Stimulated activated CD4-positive, alpha-beta T cell treated with anti-CD3 and anti-CD28 coated beads, TNF-alpha, amount 100 ng/mL, for 1 hour (primary cell): ENCODE measurements at regions not wholly inside any gene's neighbourhood (a gene's known extent, or its start where the extent isn't known, plus 50 kb on each side); places are given as distances from the start of the nearest gene placed in this dataset.

ENCODE experiments used
- DNase-seq, 3 donors: peaks; one replicate each; pipeline ENCODE4 v3.0.0-alpha.2; 2020; ENCODE audit warnings: low read depth in 3 of 3, low spot score in 1 of 3

DNA sequence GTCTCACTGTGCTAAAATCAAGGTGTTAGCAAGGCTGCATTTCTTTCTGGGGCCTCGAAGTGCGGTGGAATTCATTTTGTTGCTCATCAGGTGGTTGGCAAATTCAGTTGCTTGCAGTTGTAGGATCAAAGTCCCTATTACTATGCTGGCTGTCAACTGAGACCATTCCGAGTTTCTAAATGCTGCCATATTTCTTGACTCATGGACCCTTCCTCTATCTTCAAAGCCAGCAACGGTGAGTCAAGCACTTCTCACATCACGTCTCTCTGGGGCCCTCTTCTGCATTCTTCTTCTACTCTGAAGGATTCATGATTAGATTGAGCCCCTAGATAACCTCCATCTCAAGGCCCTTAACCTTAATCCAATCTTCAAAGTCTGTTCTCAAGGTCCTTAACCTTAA is 619.7 kb downstream of the HACE1 start:
- DNase-seq: no peak

DNA sequence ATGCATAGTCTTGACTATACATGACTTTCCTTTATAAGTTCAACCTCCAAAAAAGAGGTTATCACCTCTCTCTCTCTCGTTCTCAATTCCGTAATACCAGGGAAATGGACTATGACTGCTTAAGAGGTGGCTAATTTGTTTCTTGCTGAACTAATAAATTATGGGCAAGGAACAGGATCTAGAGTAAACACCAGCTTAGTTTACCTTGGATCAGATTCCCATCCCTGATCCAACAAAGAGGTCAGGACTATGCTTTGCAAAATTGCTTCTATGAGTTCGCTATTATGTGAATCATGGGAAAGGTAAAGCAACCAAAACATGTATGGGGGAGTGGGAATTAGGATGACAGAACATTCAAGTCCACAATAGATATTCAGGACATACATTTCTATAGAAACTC is 630.7 kb downstream of the HACE1 start:
- DNase-seq: no peak

DNA sequence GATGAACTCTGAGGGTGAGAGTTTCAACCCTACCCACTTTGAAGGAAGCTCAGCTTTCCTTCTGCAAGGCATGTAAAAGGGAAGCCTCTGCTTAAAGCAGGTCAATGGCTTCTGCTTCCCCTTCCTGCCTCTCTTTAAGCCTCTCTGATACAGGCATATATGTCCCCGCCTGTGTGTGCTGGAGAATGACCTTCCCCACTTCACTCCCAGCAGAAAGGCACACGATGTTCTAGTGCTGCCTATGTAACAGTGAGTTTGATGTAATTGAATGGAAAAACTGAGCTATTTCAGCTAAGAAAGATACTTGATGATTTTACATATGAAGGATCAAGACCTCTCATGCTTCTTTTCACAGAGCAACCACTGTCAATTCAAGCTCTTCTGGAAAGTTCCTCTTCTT is 632.2 kb downstream of the HACE1 start:
- DNase-seq: no peak

DNA sequence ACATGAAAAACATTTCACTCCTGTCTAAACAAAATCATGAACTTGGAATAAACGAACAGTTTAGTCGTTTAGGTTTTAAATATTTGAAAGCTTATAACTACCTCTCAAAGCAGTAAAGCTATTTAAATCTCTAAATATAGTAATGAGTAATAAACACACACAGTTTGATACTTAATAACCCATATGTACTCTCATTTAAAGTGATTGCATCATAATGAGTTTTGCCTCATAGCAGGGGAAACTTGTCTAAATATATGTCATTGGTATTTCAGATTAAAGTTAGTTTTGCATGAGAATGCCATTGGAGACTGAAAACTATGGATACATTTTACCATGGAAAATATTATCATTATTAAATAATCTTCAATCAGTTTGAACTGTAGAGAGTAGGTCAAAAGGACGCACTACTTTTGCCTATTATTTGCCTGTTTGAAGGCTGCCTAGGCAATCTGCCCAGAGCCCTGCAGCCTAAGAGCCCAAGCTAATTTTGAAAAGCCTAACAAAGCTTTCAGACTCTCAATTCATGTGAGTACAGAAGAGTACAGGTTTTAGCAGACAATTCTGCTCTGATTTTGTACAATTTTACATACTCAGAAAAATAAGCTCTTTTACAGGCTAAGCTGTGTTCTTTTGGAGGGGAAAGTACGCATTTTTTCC is 632.8 kb downstream of the HACE1 start:
- no peak for DNase-seq

DNA sequence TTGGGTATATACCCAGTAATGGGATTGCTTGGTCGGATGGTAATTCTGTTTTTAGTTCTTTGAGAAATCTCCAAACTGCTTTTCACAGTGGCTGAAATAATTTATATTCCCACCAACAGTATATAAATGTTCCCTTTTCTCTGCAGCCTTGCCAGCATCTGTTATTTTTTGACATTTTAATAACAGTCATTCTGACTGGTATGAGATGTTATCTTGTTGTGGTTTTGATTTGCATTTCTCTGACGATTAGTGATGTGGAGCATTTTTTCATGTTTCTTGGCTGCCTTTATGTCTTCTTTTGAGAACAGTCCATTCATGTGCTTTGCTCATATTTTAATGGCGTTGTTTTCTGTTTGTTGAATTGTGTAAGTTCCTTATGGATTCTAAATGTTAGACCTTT is 641.6 kb downstream of the HACE1 start:
- DNase-seq: no peak

DNA sequence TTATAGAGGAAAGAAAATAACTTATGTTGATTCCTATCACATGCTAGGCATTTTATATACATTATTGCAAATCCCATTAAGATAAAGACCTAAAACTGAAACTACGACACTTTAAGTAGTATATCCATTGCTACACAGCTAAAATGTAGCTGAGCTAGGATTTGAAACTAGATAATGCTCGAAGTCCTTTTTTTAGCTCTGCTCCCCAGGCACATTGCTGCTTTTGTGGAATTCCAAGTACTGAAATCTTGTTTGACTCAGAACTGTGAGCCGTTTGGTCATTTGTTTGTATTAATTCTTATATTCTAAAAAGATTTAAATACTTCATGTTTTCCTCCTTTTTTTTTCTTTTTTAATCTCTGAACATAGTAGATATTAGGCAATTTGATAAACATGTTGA is 644.8 kb downstream of the HACE1 start:
- no peak for DNase-seq

DNA sequence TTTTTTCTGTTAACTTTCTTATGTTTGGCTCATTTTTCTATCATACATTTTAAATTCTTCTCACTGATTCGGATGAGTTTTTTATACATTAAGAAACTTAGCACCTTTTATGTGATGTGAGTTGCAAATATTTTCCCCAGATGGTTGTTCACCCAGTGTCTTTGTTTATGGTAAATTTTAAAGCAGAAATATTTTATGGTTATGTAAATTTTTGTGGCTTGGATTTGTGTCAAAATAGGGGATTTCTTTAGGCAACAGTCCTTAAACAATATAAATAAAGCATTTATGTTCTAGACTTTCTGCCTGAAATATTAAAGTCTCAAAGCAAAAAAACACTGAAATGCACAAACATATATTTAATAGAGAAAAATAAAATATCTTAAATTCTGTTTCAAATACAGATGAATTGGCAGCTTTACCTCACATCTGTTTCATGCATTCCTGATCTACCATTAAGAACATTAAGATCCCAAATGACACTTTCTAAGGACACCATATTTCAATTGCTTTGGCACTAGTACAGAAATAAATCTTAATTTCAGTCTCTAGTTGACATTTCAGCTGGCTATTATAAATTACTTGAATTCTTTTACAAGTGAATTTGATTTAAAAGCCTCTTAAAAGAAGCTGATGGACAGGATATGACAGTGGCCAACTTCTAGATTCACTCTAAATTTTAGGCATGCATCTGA is 646.6 kb downstream of the HACE1 start:
- no peak for DNase-seq

DNA sequence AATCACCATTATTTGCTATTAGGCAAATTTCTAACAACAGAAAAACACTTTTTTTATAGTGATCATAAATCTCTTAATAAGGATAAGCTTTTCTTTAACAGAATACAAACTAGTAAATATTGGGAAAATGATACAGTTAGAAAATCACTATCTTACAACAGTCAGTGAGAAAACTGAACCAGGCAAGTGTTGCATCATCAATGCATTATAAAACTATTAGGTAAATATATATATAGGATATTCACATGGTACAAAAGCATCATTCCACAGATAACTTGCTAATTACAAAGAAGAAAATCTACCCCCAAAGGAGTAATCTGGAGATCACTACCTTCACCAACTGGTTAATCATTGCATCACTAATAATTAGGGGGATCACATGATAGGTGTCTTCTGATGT is 652.1 kb downstream of the HACE1 start:
- no peak for DNase-seq

DNA sequence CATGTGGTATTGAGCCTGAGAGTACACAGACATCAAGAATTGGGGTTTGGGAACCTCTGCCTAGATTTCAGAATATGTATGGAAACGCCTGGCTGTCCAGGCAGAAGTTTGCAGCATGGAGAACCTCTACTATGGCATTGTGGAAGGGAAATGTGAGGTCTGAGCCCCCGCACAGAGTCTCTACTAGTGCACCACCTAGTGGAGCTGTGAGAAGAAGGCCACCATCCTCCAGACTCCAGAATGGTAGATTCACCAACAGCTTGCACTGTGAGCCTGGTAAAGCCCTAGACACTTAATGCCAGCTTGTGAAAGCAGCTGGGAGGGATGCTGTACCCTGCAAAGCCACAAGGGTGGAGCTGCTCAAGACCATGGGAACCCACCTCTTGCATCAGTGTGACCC is 658.2 kb downstream of the HACE1 start:
- DNase-seq: no peak

DNA sequence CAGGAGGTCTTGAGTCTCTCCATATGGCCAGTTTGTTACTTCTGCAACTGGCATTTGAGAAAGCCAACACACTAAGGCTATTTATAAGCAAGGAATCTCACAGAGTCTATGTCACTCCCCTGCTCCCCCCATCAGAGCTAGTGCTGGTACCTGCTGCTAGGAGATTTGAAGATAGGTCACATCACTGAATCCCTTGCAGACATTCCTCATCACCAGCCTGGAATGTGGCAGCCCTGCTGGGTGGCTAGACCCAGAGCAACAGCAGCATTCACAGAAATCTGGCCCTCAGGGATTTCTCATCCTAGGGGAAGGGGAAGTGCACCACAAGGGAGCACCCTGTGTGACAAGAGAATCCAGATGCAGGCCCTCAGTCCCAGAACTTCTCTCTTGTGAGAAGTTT is 672.1 kb downstream of the HACE1 start:
- DNase-seq: no peak

DNA sequence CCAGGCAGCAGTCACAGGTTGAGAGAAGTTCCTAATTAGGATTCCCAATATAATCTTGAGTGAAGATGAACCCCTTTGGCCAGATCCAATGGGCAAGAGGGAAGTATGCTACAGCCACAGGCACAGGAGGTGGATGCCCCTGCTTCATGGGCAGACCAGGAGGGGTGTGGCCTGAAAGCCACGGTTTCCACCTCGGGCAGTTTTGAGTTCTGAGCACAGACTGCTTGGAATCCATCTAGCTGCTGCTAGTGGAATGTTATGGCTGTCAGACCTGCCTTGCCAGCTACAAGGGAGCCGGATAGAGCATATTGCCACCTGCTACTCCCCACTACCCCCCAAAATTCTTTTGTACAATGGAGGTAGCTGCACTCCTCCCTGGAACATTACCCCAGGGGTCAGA is 672.9 kb downstream of the HACE1 start:
- DNase-seq: no peak

DNA sequence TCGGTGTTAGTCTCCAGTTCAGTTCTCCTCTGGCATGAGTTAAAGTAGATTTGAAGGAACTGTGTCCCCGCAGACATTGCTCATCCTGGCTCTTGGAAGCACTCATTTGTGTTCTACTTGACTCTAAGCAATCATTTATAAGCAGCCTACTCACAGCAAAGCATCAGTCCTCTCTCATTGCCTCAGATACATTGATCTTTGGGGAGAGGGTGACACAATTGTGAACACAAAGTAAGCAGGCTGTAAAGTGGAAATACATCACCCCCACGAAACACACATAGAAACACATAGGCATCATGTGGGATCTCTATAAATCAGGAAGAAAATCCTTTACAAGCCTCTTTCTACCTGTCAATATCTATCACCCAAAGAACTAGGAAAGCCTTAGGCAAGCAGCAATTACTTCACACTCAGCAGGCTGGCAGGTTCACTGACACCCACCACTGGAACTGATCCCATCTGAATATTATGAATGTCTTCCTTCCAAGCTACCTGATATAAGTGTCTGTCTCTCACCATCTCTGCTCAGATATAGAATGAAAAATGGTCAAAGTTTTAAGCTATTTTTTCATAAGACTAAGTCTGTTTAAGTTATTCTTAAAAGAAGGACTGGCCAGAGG is 675.8 kb downstream of the HACE1 start:
- DNase-seq: no peak

DNA sequence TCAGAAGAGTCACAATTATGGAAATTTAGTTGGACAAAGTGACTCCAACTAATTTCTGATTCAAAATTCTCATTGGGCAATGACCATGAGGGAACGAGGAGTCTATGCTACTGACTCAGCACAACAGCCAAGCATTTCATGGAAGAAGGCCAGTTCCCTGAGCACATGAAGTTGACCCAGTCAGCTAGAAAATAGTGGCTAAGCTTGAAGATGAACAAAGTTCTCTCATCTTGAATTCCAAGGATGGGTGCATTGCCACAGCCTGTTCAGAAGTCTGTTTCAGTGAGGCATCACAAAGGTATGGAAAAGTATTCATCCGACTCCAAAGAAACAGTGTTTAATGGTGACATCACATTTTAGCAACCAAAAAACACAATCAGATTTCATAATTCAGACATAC is 676.9 kb downstream of the HACE1 start:
- DNase-seq: no peak

DNA sequence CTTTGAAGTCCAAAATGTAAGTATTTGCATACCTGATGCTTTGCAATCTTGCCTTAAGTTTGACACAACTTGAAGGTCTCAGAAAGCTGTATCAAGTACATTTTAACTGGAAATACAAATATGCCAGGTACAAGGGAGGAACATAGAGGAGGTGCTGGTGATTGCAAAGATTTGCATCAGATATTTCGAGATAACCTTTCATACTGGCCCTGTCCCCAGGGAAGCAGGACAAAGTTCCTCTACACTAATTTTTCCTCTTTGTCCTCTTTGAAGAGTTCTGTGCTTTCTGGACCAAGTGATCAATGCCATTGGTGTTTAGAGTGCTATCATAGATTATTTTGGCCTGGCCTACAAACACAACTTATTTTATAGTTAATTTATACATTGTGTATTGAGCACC is 686.1 kb downstream of the HACE1 start:
- no peak for DNase-seq

DNA sequence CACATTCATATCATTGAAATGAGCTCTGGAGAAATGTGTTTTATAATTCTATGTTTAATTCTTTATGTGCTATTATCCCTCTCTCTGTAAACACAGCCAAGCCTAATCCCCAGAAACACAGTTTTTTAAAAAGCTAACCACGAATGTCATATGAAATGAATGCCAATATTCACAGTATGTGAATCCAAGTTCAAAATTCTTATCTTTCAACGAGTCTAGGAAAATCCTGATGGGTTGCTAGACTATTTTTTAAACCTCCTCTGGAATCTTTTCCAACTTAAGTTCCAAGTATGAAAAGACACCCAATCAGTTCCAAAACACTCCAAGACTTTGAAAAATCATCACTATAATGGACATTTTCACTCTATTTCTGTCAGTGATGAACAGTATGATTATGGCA is 689.3 kb downstream of the HACE1 start:
- no peak for DNase-seq

DNA sequence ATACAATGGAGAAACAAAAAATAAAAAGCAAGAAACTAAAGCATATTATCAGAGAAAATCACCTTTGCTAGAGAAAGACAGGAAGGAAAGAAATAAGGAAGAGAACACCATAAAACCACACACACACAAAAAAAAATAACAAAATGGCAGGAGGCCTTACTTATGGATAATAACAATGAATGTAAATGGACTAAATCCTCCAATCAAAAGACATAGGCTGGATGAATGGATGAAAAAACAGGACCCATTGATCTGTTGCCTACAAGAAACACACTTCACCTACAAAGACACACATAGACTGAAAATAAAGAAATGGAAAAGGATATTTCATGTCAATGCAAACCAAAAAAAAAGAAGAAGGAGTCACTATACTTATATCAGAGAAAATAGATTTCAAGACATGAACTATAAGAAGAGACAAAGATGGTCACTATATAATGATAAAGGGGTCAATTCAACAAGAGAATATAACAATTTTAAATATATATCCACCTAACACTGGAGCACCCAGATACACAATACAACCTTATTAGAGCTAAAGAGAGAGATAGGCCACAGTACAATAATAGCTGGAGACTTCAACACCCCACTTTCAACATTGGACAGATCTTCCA is 693.6 kb downstream of the HACE1 start:
- DNase-seq: no peak

DNA sequence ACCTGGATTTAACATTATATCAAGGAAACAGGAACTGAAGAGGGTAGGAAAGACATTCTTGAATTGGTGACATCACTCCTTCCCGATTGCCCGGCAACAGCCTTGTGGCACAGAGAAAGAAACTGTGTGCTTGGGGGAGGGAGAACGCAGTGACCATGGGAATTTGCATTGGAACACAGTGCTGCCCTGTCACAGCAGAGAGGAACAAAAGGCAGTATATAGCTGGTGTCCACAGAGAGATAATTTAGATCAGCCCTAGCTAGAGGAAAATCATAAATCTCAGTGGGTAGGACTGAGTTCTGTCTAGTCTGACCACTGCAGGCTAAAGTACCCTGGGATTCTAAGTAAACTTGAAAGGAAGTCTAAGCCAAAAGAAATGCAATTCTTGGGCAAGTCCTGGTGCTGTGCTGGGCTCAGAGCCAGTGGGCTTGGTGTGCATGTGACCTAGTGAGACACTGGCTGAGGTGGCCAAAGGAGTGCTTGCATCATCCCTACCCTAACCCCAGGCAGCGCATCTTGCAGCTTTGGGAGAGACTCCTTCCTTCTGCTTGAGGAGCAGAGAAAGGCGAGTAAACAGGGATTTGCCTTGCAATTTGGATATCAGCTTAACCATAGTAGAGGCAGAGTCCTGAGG is 697.6 kb downstream of the HACE1 start:
- no peak for DNase-seq

DNA sequence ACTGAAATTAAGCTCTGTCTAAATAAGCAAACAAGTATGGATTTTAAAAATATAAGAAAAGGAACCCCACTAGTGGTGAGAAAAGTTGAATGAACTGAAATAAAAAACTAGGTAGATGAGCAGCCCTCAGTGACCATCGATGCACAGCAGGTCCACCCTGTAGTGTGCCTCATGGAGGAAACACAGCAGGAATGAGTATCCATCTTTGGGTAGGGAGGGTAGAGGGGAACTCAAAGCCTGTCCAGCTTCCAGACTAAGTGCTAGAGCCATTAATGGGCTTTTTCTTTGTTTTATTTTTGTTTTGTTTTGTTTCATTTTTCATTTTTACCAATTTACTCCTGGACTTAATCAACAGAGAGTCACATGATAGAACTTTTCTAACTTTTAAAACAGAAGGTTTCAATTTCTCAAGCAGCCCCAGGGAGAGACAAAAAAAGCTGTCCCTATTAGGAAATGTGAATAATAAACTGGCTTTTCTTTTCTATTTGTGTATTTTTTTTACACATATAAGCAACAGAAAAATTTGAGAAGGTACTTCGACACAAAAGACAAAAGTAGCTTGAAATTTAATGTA is 700.6 kb downstream of the HACE1 start:
- DNase-seq: no peak

DNA sequence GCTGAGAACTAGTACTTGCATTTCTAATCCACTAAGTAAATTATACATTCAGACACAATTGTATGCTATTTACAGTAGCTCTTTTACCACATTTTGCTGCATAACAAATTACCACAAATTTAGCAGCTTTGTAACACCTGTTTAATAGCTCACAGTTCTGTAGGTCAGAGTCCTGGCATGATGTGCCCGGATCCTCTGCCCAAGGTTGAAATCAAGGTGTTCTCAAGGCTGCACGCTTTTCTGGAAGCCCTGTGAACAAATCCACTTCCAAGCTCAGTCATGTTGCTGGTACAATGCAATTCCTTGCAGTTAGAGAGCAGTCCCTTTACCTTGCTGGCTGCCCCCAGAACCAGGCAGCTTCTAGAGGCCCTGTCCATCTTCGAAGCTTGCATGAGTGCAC is 716.0 kb downstream of the HACE1 start:
- no peak for DNase-seq

DNA sequence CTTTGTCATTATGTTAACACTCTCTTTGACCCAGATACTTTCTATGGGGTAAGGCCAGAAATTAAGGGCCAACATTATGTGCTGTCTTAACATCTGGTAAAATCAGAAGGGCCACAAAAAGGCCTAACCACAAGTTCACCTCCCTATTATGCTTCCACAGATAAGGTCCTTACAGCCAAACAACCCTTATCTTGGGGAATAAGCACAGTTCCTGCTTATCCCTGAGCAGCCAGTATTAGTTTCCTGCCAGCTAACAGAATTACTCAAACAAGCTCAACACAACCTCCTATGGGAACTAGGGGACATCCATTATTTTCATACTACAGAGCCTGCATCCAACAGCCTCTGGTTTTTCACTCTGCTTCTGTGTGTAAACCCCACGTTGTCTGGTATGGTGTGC is 724.8 kb downstream of the HACE1 start:
- DNase-seq: no peak

DNA sequence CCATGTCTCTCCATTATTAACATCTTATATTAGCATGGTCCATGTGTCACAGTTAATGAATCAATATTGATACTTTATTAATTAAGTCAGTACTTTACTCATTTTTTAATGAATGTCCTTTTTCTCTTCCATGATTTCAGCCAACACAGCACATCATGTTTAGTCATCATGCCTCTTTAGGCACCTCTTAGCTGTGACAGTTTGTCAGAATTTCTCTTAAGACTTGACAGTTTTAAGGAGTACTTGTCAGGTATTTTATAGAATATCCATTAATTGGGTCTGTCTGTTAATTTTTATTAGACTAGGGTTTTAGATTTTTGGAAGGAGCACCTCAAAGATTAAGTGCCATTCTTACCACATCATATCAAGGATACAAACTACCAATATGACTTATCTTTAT is 729.4 kb downstream of the HACE1 start:
- DNase-seq: no peak
